GM19099 (cell line): ENCODE measurements at regions not wholly inside any gene's neighbourhood (a gene's known extent, or its start where the extent isn't known, plus 50 kb on each side); places are given as distances from the start of the nearest gene placed in this dataset.

Source experiments
- POLR2A ChIP-seq: IDR thresholded peaks from 3 replicates; pipeline ENCODE4 v1.6.1; 2011; ENCODE audit warnings: low read depth; ENCODE audit not compliant: insufficient read length; ENCODE audit errors: extremely low read depth

- no peak for TF ChIP-seq POLR2A
Observed at GRCh38 chr3:159779883-159780282, 208.8 kb upstream of the IL12A start.

GRCh38 chr3:159781867-159782266, 206.8 kb upstream of the IL12A start:
- no peak for TF ChIP-seq POLR2A

GRCh38 chr3:159782724-159783421, 205.8 kb upstream of the IL12A start:
- TF ChIP-seq POLR2A = no peak

- TF ChIP-seq POLR2A = no peak
Observed at GRCh38 chr3:159783780-159784742, 204.6 kb upstream of the IL12A start.

- TF ChIP-seq POLR2A = no peak
Observed at GRCh38 chr3:159785273-159785708, 203.3 kb upstream of the IL12A start.

GRCh38 chr3:159786489-159787177, 202.0 kb upstream of the IL12A start:
- TF ChIP-seq POLR2A = no peak

GRCh38 chr3:159787178-159787574, 201.5 kb upstream of the IL12A start:
- no peak for TF ChIP-seq POLR2A

- no peak for TF ChIP-seq POLR2A
Observed at GRCh38 chr3:159787794-159788205, 200.8 kb upstream of the IL12A start.

GRCh38 chr3:159788291-159788690, 200.3 kb upstream of the IL12A start:
- TF ChIP-seq POLR2A = no peak

GRCh38 chr3:159789017-159789416, 199.6 kb upstream of the IL12A start:
- TF ChIP-seq POLR2A = no peak

GRCh38 chr3:159789742-159790635, 198.6 kb upstream of the IL12A start:
- TF ChIP-seq POLR2A = no peak

GRCh38 chr3:159791336-159791735, 197.3 kb upstream of the IL12A start:
- no peak for TF ChIP-seq POLR2A

- no peak for TF ChIP-seq POLR2A
Observed at GRCh38 chr3:159792070-159792469, 196.6 kb upstream of the IL12A start.

- TF ChIP-seq POLR2A = no peak
Observed at GRCh38 chr3:159795042-159795441, 193.6 kb upstream of the IL12A start.

GRCh38 chr3:159795681-159796175, 192.9 kb upstream of the IL12A start:
- TF ChIP-seq POLR2A = no peak

GRCh38 chr3:159796226-159796625, 192.4 kb upstream of the IL12A start:
- TF ChIP-seq POLR2A = no peak
